Pancreas (tissue), 10 donors: ENCODE measurements at regions not wholly inside any gene's neighbourhood (a gene's known extent, or its start where the extent isn't known, plus 50 kb on each side); places are given as distances from the start of the nearest gene placed in this dataset.

Experiments
- ATAC-seq, 4 donors: fragments of 200-7000 bp; cut with Tn5 transposase; one replicate each; pipeline versions ENCODE4 v1.8.0 to v1.9.1; 2020; ENCODE audit warnings: mild to moderate bottlenecking in 4 of 4, moderate library complexity in 4 of 4
- DNase-seq, 6 donors: peaks; one replicate each; pipeline ENCODE4 v3.0.0-alpha.2; 2020
- FAIRE-seq: peaks from 2 replicates; lab custom pipeline; 2012; peaks lifted over from hg19 to GRCh38; lab: Jason Lieb, UNC
- H3K27ac ChIP-seq, 4 donors: fragments of 200-600 bp; sonication (generic); 1 replicate in 3 of 4; 2 replicates in 1 of 4; pipeline versions ENCODE4 v1.5.0 to v1.8.0; 2020
- H3K27me3 ChIP-seq, 4 donors: fragments of 200-600 bp; one replicate each; pipeline ENCODE4 v1.8.0; 2021
- H3K36me3 ChIP-seq, 3 donors: fragments of 200-600 bp; sonication (generic) in 1 of 3; one replicate each; pipeline versions ENCODE4 v1.5.0 to v1.8.0; 2020 to 2021
- H3K4me1 ChIP-seq, 3 donors: fragments of 200-600 bp; one replicate each; pipeline ENCODE4 v1.8.0; 2021
- H3K4me3 ChIP-seq, 4 donors: fragments of 200-600 bp; sonication (generic) in 2 of 4; one replicate each; pipeline versions ENCODE4 v1.5.0 to v1.8.0; 2020 to 2021
- H3K9me3 ChIP-seq, 4 donors: fragments of 200-600 bp; one replicate each; pipeline ENCODE4 v1.8.0; 2021
- WGBS, 2 donors: extraction: QIAGEN DNeasy Blood & Tissue Kit; methylation state at CpG; one replicate each; pipeline ENCODE4 v1.1.7; 2013; 5-methylcytosine and 5-hydroxymethylcytosine counted together
- intact Hi-C, 3 donors: fragments of 100-400 bp; cut with DNase I; formaldehyde crosslinking; loops; one replicate each; pipeline versions ENCODE4 v1.11.1 to v1.14.2; 2022
- TF ChIP-seq, protein P1 (sequence below), 4 donors: fragments of 200-600 bp; sonication (generic) in 3 of 4; IDR thresholded peaks; one replicate each; pipeline versions ENCODE4 v1.5.0 to v1.8.0; 2021; ENCODE audit warnings: antibody characterized with exemption in 4 of 4
- donor health status: healthy with polysubstance abuse.
- donor health status: DM: no; HTN: no; CAD: no; lungs with moderate emphysema.
- donor health status: DM: no; HTN: no; CAD: no.
- donor health status: control.
- donor health status: control.
- donor health status: Bipolar disorder and iron deficiency.
- donor health status: DM: yes; HTN: yes; CAD: no.
- donor health status: DM: no; HTN: no; CAD: no.
- donor health status: DM: no; HTN: no; CAD: no.
- donor health status: DM: yes; HTN: yes; CAD: no.

DNA sequence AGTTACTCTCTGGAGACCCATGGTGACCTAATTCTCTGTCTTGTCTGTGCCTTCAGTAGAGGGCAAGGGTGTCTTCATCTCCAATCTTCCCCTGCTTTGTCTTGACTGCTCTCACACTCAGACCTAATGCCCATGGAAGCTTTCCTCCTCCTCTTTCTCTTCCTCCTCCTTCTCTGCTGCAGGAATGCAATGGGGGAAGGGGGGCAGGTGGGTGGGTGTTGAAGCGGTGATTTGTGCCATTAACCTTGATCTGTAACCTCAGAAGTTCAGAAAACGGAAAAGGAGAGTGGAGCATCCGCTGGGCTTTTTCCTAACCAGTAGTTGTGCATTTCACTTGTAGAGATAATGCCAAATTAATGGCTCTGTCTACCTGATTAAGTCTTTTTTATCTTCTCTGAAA, 172.3 kb upstream of the CDH11 start:
- no peak overlapping the region for H3K4me3 ChIP-seq
- TF ChIP-seq, protein P1, sequence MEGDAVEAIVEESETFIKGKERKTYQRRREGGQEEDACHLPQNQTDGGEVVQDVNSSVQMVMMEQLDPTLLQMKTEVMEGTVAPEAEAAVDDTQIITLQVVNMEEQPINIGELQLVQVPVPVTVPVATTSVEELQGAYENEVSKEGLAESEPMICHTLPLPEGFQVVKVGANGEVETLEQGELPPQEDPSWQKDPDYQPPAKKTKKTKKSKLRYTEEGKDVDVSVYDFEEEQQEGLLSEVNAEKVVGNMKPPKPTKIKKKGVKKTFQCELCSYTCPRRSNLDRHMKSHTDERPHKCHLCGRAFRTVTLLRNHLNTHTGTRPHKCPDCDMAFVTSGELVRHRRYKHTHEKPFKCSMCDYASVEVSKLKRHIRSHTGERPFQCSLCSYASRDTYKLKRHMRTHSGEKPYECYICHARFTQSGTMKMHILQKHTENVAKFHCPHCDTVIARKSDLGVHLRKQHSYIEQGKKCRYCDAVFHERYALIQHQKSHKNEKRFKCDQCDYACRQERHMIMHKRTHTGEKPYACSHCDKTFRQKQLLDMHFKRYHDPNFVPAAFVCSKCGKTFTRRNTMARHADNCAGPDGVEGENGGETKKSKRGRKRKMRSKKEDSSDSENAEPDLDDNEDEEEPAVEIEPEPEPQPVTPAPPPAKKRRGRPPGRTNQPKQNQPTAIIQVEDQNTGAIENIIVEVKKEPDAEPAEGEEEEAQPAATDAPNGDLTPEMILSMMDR (IDR thresholded peaks at IDR 0.05), result no peak
- H3K27me3 ChIP-seq, result no peaks in the 10 kb centered on the region
- no peaks in the 10 kb centered on the region for H3K4me1 ChIP-seq
- no peaks in the 10 kb centered on the region for H3K36me3 ChIP-seq
- intact Hi-C loops, result no loop called here
- DNase-seq (no peak), ATAC-seq (no peak), FAIRE-seq (no peak)
- WGBS, 2 donors, result 22 to 28% methylated on average over 3 of the region's 3 CpGs
- no peaks in the 10 kb centered on the region for H3K9me3 ChIP-seq
- no peak overlapping the region for H3K27ac ChIP-seq

DNA sequence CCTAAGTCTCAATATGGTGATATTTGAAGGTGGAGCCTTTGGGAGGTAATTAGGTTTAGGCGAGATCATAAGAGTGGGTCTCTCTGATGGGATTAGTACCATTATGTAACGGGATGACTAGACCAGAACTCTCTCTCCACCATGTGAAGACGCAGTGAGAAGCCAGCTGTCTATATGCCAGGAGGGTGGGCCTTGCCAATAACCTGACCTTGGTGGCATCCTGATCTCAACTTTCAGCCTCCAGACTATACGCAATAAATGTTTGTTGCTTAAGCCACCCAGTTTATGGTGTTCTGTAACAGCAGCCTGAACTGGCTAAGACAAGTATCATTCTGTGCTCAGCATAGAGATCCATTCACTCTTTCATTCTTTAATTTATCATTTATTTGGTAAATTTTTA, 167.2 kb upstream of the CDH11 start:
- no peak for ATAC-seq
- Histone ChIP-seq H3K9me3 (no peaks in the 10 kb centered on the region), H3K36me3 (no peaks in the 10 kb centered on the region), H3K4me1 (no peaks in the 10 kb centered on the region), H3K27me3 (no peaks in the 10 kb centered on the region), H3K4me3 (no peak overlapping the region), H3K27ac (no peak overlapping the region)
- intact Hi-C loops, result no loop called here
- no peak for FAIRE-seq
- WGBS, 2 donors, result 50 to 74% methylated on average over 4 of the region's 4 CpGs
- no peak for DNase-seq
- TF ChIP-seq, protein P1 (IDR thresholded peaks at IDR 0.05), result no peak

GRCh38 chr16:65287307-65287706, 165.4 kb upstream of the CDH11 start:
- FAIRE-seq, result no peak
- Histone ChIP-seq H3K4me1 (no peaks in the 10 kb centered on the region), H3K36me3 (no peaks in the 10 kb centered on the region), H3K27ac (no peak overlapping the region), H3K27me3 (no peaks in the 10 kb centered on the region), H3K9me3 (no peaks in the 10 kb centered on the region), H3K4me3 (no peak overlapping the region)
- TF ChIP-seq, protein P1 (IDR thresholded peaks at IDR 0.05), result no peak
- WGBS, 2 donors, result 23 to 36% methylated on average over 2 of the region's 2 CpGs
- no peak for ATAC-seq
- intact Hi-C loops, result no loop called here
- no peak for DNase-seq

- WGBS, 2 donors, result 33 to 39% methylated on average over 7 of the region's 7 CpGs
- Histone ChIP-seq H3K9me3 (no peaks in the 10 kb centered on the region), H3K27ac (no peak overlapping the region), H3K4me3 (no peak overlapping the region), H3K4me1 (no peaks in the 10 kb centered on the region), H3K36me3 (no peaks in the 10 kb centered on the region), H3K27me3 (no peaks in the 10 kb centered on the region)
- TF ChIP-seq, protein P1 (IDR thresholded peaks at IDR 0.05), result no peak
- no peak for ATAC-seq
- no peak for FAIRE-seq
- intact Hi-C loops, result no loop called here
- no peak for DNase-seq
Measured at GRCh38 chr16:65285128-65286048, 163.5 kb upstream of the CDH11 start.

DNA sequence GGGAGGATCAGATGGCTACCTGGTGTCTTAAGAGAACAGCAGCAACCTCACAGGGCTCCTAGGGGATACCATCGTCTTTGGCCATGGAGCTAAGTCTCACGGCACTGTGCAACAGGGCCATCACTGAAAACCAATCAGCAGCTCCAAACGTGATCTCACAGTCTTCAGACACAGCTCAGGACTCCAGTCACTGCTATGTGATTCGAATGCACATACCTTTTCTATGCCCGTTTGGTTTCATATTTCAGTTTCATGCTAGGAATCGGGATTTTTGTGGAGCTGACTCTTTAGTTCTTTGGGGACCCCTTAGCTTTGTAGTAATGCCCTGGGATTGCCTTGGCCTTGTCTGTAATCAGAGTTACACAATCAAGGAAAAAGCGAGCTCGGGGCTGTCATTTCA, 162.8 kb upstream of the CDH11 start:
- TF ChIP-seq, protein P1 (IDR thresholded peaks at IDR 0.05), result no peak
- intact Hi-C loops, result no loop called here
- WGBS, 2 donors, result 26 to 33% methylated on average over 8 of the region's 8 CpGs
- no peak overlapping the region for H3K27ac ChIP-seq
- no peaks in the 10 kb centered on the region for H3K36me3 ChIP-seq
- DNase-seq (no peak), FAIRE-seq (no peak), ATAC-seq (no peak)
- no peaks in the 10 kb centered on the region for H3K4me1 ChIP-seq
- no peaks in the 10 kb centered on the region for H3K9me3 ChIP-seq
- H3K4me3 ChIP-seq, result no peak overlapping the region
- no peaks in the 10 kb centered on the region for H3K27me3 ChIP-seq
